Left cardiac atrium (tissue), 4 donors: ENCODE measurements at regions not wholly inside any gene's neighbourhood (a gene's known extent, or its start where the extent isn't known, plus 50 kb on each side); places are given as distances from the start of the nearest gene placed in this dataset.
"Not testable (repeated sequence)": the region's sequence is repeated elsewhere in the genome, so short reads cannot be mapped to it uniquely, and the experiment has no call there.

Experiments used
- ATAC-seq, 2 donors: fragments of 200-7000 bp; cut with Tn5 transposase; one replicate each; pipeline ENCODE4 v1.9.1; 2020; ENCODE audit warnings: mild to moderate bottlenecking in 2 of 2, moderate library complexity in 2 of 2
- DNase-seq: peaks from one replicate; pipeline ENCODE4 v3.0.0-alpha.2; 2020
- intact Hi-C, 2 donors: fragments of 100-400 bp; cut with DNase I; formaldehyde crosslinking; loops; one replicate each; pipeline versions ENCODE4 v1.14.1 to v1.15.1; 2022 to 2023
- donor health status: DM: no; HTN: yes; CAD: no.
- donor health status: DM: no; HTN: yes; CAD: no; lungs with severe emphysema.
- donor health status: DM: yes; HTN: yes; CAD: no.
- donor health status: Dilated cardiomyopathy.

- no peak for ATAC-seq
- intact Hi-C loops, result no loop called here
- no peak for DNase-seq
Observed at GRCh38 chr13:62194371-62194770, 778.7 kb upstream of the PCDH20 start.

DNA sequence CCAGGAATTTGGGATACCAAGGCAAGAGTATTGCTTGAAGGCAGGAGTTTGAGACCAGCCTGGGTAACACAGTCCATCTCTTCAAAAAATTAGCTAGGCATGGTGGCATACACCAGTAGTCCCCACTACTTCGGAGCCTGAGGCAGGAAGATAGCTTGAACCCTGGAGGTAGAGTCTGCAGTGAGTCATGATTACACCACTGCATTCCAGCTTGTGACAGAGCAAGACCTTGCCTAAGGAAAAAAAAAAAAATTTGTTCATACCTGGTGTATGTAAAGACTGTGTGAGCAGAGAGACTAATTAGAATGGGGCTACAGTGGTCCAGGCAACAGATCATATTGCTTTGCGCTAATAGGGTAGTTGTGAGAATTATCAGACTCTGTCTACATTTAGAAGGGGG, 778.3 kb upstream of the PCDH20 start:
- intact Hi-C loops, result no loop called here
- ATAC-seq (no peak), DNase-seq (no peak)

DNA sequence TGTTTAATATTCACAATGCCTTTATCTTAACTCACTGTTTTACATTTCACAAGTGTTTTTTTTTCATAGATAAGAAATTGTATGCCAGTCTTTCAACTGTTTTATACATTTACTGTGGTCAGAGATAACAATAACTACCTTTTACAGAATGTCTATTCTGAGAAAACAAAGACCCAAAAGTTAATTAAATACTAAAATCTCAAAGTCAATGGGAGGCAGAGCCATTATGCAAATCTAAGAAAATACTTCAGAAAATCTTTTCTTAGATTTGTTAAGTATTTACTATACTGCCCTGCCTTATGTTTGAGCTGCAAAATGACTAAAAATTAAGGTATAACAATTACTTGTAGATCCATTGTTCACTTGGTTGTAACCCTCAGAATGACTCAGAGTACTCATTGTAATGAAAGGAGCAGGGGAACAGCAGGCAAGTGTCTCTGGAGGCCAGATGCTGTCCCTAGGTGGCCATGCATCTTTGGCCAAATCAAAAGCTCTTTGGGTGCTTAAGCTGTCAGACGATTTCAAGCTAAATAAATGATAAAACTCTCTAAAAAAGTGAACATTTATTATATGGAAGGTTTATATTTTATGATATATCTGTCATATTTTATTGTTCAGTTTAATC, 770.1 kb upstream of the PCDH20 start:
- intact Hi-C loops, result no loop called here
- ATAC-seq, result no peak
- no peak for DNase-seq

GRCh38 chr13:62176051-62176450, 760.4 kb upstream of the PCDH20 start:
- intact Hi-C loops, result no loop called here
- DNase-seq, result no peak
- ATAC-seq, result no peak

GRCh38 chr13:62173958-62174357, 758.3 kb upstream of the PCDH20 start:
- ATAC-seq, result no peak
- intact Hi-C loops, result no loop called here
- no peak for DNase-seq

DNA sequence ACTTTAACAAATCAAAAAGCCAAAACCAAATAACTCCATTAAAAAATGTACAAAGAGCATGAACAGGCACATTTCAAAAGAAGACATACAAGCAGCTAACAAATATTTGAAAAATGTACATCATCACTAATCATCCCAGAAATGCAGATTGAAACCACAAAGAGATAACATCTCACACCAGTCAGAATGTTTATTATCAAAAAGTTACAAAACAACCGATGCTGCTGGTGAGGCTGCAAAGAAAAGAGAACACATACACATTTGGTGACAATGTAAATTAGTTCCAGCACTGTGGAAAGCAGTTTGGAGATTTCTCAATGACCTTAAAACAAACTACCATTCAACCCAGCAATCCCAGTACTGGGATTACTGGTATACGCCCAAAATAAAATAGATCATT, 756.0 kb upstream of the PCDH20 start:
- DNase-seq (no peak), ATAC-seq (no peak)
- intact Hi-C loops, result no loop called here

- intact Hi-C loops, result no loop called here
- DNase-seq (no peak), ATAC-seq (no peak)
Observed at GRCh38 chr13:62168891-62169290, 753.2 kb upstream of the PCDH20 start.

- ATAC-seq (no peak), DNase-seq (no peak)
- intact Hi-C loops, result no loop called here
Observed at GRCh38 chr13:62167650-62168172, 752.1 kb upstream of the PCDH20 start.

DNA sequence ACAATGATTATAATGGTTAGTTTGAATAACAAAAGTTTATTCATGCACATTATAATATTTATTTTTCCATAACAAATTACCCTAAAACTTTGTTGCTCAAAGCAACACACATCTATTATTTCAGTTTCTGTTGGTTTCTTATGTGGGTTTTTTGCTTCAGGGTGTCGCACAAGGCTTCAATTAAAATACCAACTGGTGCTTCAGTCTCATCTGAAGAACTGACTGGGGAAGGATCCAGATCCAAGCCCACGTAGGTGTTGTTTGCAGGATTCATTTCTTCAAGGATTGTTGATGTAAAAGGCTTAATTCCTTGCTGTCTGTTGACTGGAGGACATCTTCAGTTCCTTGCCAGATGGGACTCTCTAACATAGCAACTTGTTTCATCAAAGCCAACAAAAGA, 747.2 kb upstream of the PCDH20 start:
- DNase-seq, result no peak
- intact Hi-C loops, result no loop called here
- ATAC-seq, result no peak

- intact Hi-C loops, result no loop called here
- ATAC-seq (no peak), DNase-seq (no peak)
Observed at GRCh38 chr13:62158520-62158919, 742.9 kb upstream of the PCDH20 start.

- intact Hi-C loops, ATAC-seq, DNase-seq: not testable (repeated sequence)
Observed at GRCh38 chr13:62151724-62152123, 736.1 kb upstream of the PCDH20 start.

- intact Hi-C loops, result no loop called here
- ATAC-seq (no peak), DNase-seq (no peak)
Observed at GRCh38 chr13:62142048-62142447, 726.4 kb upstream of the PCDH20 start.

GRCh38 chr13:62139597-62139996, 723.9 kb upstream of the PCDH20 start:
- intact Hi-C loops, result no loop called here
- no peak for ATAC-seq

GRCh38 chr13:62137629-62138405, 722.2 kb upstream of the PCDH20 start:
- intact Hi-C loops, result no loop called here
- DNase-seq (no peak), ATAC-seq (no peak)

More at GRCh38 chr13:62139597-62139996, 723.9 kb upstream of the PCDH20 start:
- no peak for DNase-seq

- DNase-seq, result no peak
- intact Hi-C loops, result no loop called here
- ATAC-seq, result no peak
Observed at GRCh38 chr13:62131604-62132003, 716.0 kb upstream of the PCDH20 start.

DNA sequence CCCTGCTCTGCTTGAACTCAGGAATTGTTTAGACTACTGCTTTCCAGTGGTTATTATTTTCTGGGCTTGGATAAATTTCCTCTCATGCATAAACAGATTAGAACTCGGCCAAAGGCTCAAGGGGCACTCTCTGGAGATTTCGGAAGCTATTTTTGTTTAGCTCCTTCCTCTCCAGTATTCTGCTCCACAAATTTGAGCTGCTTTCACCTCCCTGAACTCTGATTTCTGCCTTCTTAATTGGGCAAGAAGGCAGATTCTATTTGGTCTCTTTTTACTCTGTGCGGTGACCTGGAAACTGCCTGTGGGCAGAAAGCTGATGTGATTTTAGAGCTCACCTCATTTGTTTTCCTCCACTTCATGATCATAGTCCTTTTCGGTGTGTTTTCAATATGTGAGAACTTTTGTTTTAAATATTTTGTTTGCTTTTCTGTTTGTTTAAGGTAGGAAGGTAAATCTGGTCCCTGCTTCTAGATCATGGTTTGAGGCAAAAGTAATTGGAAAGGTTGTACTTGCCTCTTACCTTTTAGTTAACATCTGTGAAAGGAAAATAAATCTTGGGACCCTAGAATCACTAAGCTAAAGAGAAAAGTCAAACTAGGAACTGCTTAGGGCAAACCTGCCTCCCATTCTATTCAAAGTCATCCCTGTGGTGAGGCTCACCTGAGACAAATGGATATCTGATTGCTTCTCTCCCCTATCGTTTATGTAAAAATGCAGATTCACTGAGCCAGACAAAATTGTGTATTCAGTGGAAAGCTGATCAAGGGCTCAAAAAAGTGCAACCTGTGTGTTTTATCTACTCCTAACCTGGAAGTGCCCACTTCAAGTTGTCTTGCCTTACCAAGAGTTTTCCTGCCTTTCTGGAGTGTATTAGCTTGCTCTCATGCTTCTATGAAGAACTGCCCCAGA, 714.7 kb upstream of the PCDH20 start:
- peak in 1 of 2 donors; percentile 68 for ATAC-seq
- no peak for DNase-seq
- intact Hi-C loops, result no loop called here

- ATAC-seq (no peak), DNase-seq (no peak)
- intact Hi-C loops, result no loop called here
Observed at GRCh38 chr13:62129000-62129551, 713.4 kb upstream of the PCDH20 start.

DNA sequence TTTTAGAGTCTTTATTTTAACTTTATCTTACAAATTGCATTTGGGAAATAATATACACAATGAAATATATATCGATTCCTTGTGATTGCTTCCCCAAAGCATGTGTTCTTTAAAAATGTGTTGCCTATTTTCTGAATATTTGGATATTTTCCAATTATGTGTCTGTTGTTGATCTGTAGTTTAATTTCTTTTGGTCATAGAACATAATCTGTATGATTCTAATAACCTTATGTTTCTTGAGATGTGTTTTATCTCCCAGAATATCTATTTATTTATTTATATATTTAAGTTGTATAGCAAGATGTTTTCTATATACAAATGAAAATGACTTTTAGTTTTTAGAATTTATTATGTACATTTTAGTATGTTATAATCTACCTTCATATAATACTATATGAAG, 710.8 kb upstream of the PCDH20 start:
- intact Hi-C loops, result no loop called here
- DNase-seq, result no peak
- no peak for ATAC-seq

DNA sequence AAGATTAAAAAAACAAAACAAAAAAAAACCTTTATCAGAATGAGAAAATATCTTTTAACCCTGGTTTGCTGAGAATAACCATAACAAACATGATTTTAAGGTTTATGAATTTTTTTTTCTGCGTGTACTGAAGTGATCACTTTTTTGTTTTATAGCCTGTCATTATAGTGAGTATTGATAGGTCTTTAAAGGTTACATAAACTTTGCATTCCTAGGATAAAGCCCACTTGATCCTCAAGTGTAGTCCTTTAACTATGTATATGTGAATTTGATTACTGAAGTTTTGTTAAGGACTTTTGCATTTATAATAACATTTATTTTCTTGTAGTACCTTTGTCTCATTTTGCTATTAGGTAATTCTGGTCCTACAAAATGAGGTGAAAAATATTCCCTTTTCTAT, 709.8 kb upstream of the PCDH20 start:
- intact Hi-C loops, result no loop called here
- DNase-seq (no peak), ATAC-seq (no peak)

DNA sequence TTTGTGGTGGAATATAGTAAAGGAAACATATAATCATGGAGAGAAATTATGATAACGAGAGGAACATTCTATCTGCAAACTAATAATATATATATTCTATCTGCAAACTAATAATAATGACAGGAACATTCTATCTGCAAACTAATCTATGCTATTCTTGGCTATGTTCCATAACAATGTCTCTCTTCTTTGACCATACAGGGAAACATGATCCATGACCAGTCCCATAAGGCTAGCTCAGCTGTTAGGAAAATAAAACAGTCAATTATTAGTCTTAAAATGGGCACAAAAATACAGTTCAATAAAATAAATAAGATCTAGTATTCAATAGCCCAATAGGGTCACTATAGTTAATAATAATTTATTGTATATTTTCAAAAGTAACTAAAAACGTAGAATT, 707.8 kb upstream of the PCDH20 start:
- DNase-seq, result no peak
- no peak for ATAC-seq
- intact Hi-C loops, result no loop called here
